HL-60 (cell line): ENCODE measurements at regions not wholly inside any gene's neighbourhood (a gene's known extent, or its start where the extent isn't known, plus 50 kb on each side); places are given as distances from the start of the nearest gene placed in this dataset.
A peak's percentile ranks its signal among the peaks of the same experiment; 100 is the strongest.

Experiments used
- DNase-seq, 2 experiments: peaks; one replicate each; pipeline ENCODE4 v3.0.0-alpha.2; 2010 to 2020; ENCODE audit warnings: low read depth in 1 of 2, low spot score in 1 of 2
- H3K27ac ChIP-seq: fragments of 250-450 bp; sonication (Bioruptor Pico); replicated peaks from 2 replicates; pipeline ENCODE4 v1.5.1; 2020; ENCODE audit warnings: mild to moderate bottlenecking, moderate library complexity
- H3K27me3 ChIP-seq: fragments of 250-450 bp; sonication (Bioruptor Pico); 2 replicates; pipeline ENCODE4 v1.5.1; 2021; ENCODE audit warnings: mild to moderate bottlenecking, moderate library complexity; ENCODE audit not compliant: insufficient read depth, poor library complexity, severe bottlenecking
- H3K4me3 ChIP-seq: replicated peaks from 2 replicates; pipeline ENCODE4 v1.5.1; 2011; ENCODE audit warnings: mild to moderate bottlenecking, control low read depth, low read length; ENCODE audit not compliant: insufficient read depth
- CTCF ChIP-seq: IDR thresholded peaks from one replicate; pipeline ENCODE4 v1.5.1; 2011; ENCODE audit warnings: low read length, control low read depth, inconsistent platforms; ENCODE audit not compliant: insufficient read depth
- GABPA ChIP-seq: IDR thresholded peaks from 2 replicates; pipeline ENCODE4 v1.6.1; 2012; ENCODE audit warnings: low read depth
- POLR2AphosphoS5 ChIP-seq: IDR thresholded peaks from 2 replicates; pipeline ENCODE4 v1.6.1; 2012; ENCODE audit warnings: low read depth
- REST ChIP-seq: IDR thresholded peaks from 2 replicates; pipeline ENCODE4 v1.6.1; 2012; ENCODE audit warnings: low read depth; ENCODE audit not compliant: insufficient replicate concordance
- SPI1 ChIP-seq: IDR thresholded peaks from 2 replicates; pipeline ENCODE4 v1.6.1; 2012; ENCODE audit warnings: low read depth, mild to moderate bottlenecking, borderline replicate concordance

- DNase-seq: no peak
Measured at GRCh38 chr2:217399291-217399690, 539.4 kb upstream of the TNP1 start.

GRCh38 chr2:217398860-217399259, 539.0 kb upstream of the TNP1 start:
- no peaks in the 10 kb centered on the region for H3K27me3 ChIP-seq
- H3K4me3 ChIP-seq: no peak overlapping the region
- no peak overlapping the region for H3K27ac ChIP-seq
- DNase-seq: peak; percentile 39 to 57
- TF ChIP-seq REST (no peak), GABPA (no peak), SPI1 (peak; percentile 99), CTCF (no peak)

More at GRCh38 chr2:217399291-217399690, 539.4 kb upstream of the TNP1 start:
- no peak for TF ChIP-seq GABPA
- no peak for TF ChIP-seq REST
- no peak for TF ChIP-seq CTCF
- TF ChIP-seq POLR2AphosphoS5: no peak
- no peak for TF ChIP-seq SPI1
- Histone ChIP-seq H3K27me3 (no peaks in the 10 kb centered on the region), H3K27ac (no peak overlapping the region), H3K4me3 (no peak overlapping the region)

GRCh38 chr2:217398101-217398500, 538.2 kb upstream of the TNP1 start:
- H3K27ac ChIP-seq: no peak overlapping the region
- TF ChIP-seq CTCF: no peak
- TF ChIP-seq POLR2AphosphoS5: no peak
- TF ChIP-seq GABPA: no peak
- TF ChIP-seq SPI1: no peak
- no peak for TF ChIP-seq REST
- DNase-seq: no peak

More at GRCh38 chr2:217398101-217398500, 538.2 kb upstream of the TNP1 start:
- no peaks in the 10 kb centered on the region for H3K27me3 ChIP-seq
- H3K4me3 ChIP-seq: no peak overlapping the region
